DOHH2 (cell line): ENCODE measurements at regions not wholly inside any gene's neighbourhood (a gene's known extent, or its start where the extent isn't known, plus 50 kb on each side); places are given as distances from the start of the nearest gene placed in this dataset.

ENCODE experiments used
- CTCF ChIP-seq: fragments of 200-600 bp; sonication (generic); IDR thresholded peaks from one replicate; pipeline ENCODE4 v1.5.1; 2014; ENCODE audit warnings: antibody characterized with exemption, mild to moderate bottlenecking, low read depth, low read length; ENCODE audit not compliant: poor library complexity, severe bottlenecking
- EZH2phosphoT487 ChIP-seq: fragments of 200-600 bp; sonication (generic); IDR thresholded peaks from 2 replicates; pipeline ENCODE4 v1.6.1; 2017; ENCODE audit warnings: borderline replicate concordance, mild to moderate bottlenecking, antibody characterized with exemption, low read length, moderate library complexity, mixed read lengths

GRCh38 chr3:31288224-31288623, 244.5 kb upstream of the STT3B start:
- TF ChIP-seq CTCF: no peak
- TF ChIP-seq EZH2phosphoT487: no peak
